ENCODE measurements at regions not wholly inside any gene's neighbourhood (a gene's known extent, or its start where the extent isn't known, plus 50 kb on each side); places are given as distances from the start of the nearest gene placed in this dataset.

- 0% methylated on average over 1 of the region's 1 CpG for WGBS (ENCODE audit: insufficient coverage, low coverage, missing lambda C conversion rate)
- intact Hi-C loops (cut with micrococcal nuclease): no loop called here
- H3K27ac ChIP-seq (ENCODE audit: extremely low read depth, low read depth, low read length): no peak overlapping the region
- no peak for ATAC-seq
- CTCF ChIA-PET (ENCODE audit: low intra/inter-chr PET ratio): no interaction called here
- FAIRE-seq: no peak
- no peaks in the 10 kb centered on the region for H3K4me1 ChIP-seq (replicated peaks in 1 of 2; ENCODE audit: control insufficient read depth in 2 of 2, insufficient read depth in 2 of 2, low read length in 2 of 2)
- no peaks in the 10 kb centered on the region for H3K79me2 ChIP-seq (ENCODE audit: control insufficient read depth, insufficient read depth, low read length)
- H4K20me1 ChIP-seq (replicated peaks; ENCODE audit: control insufficient read depth, insufficient read depth, low read length): no peaks in the 10 kb centered on the region
- H3K4me2 ChIP-seq (ENCODE audit: insufficient read depth, low read length): no peak overlapping the region
- in situ Hi-C loops (cut with MboI): no loop called here
- no peaks in the 10 kb centered on the region for H3K36me3 ChIP-seq (ENCODE audit: control insufficient read depth, insufficient read depth, low read length)
- no peak overlapping the region for H2AFZ ChIP-seq (ENCODE audit: low read depth, low read length)
- POLR2A ChIA-PET: no interaction called here
- H3K9me1 ChIP-seq (ENCODE audit: control insufficient read depth, insufficient read depth, low read length): no peaks in the 10 kb centered on the region
- H3K9me3 ChIP-seq (replicated peaks; ENCODE audit: control insufficient read depth, insufficient read depth, low read depth, low read length): no peaks in the 10 kb centered on the region
- no peak for DNase-seq (ENCODE audit: extremely low read depth in 1 of 4, low spot score in 3 of 4)
- no peak overlapping the region for H3K4me3 ChIP-seq
- no peaks in the 10 kb centered on the region for H3K27me3 ChIP-seq (ENCODE audit: control insufficient read depth in 2 of 2, insufficient read depth in 2 of 2, low read length in 2 of 2)
- TF ChIP-seq TBL1XR1 (IDR thresholded peaks at IDR 0.05; ENCODE audit: low read length in 2 of 2): no peak
- no peak for TF ChIP-seq KAT8 (IDR thresholded peaks at IDR 0.05; ENCODE audit: low read depth)
- no peak for TF ChIP-seq GABPA (tag; conservative IDR thresholded peaks at IDR 0.05; ENCODE audit: low read depth)
- TF ChIP-seq HMGXB4 (CRISPR knock-in tag; IDR thresholded peaks at IDR 0.05): no peak
- TF ChIP-seq KHSRP (IDR thresholded peaks at IDR 0.05): no peak
- no peak for TF ChIP-seq SMARCA5 (IDR thresholded peaks at IDR 0.05)
- TF ChIP-seq ARNT (IDR thresholded peaks at IDR 0.05): no peak
- TF ChIP-seq ERF (CRISPR knock-in tag; IDR thresholded peaks at IDR 0.05): no peak
- no peak for TF ChIP-seq TARDBP (IDR thresholded peaks at IDR 0.05)
- no peak for TF ChIP-seq CREB1 (IDR thresholded peaks at IDR 0.05)
- no peak for TF ChIP-seq CREB1 (CRISPR knock-in tag; IDR thresholded peaks at IDR 0.05)
- TF ChIP-seq ZFP91 (CRISPR knock-in tag; IDR thresholded peaks at IDR 0.05): no peak
- TF ChIP-seq PCBP1 (IDR thresholded peaks at IDR 0.05; ENCODE audit: low read depth, low read length, poor library complexity, severe bottlenecking): no peak
- no peak for TF ChIP-seq HINFP (tag; conservative IDR thresholded peaks at IDR 0.05; ENCODE audit: low read depth)
- no peak overlapping the region for H3K9ac ChIP-seq (ENCODE audit: insufficient read depth in 1 of 2, low read depth in 2 of 2, low read length in 2 of 2)
- no TSS peak for BruUV-seq (replicated peaks)
These were observed 967.2 kb downstream of the TLE4 start for GRCh38 chr9:80538976-80539375.
